BLaER1 treated with 17β-estradiol and CSF1 and Interleukin-3, amounts not matched to agents 10 nM and 100 nM (cell line): ENCODE measurements at regions not wholly inside any gene's neighbourhood (a gene's known extent, or its start where the extent isn't known, plus 50 kb on each side); places are given as distances from the start of the nearest gene placed in this dataset.

Experiments used
- H3K27ac ChIP-seq, 11 experiments: shearing (Covaris generic); formaldehyde crosslinking; 2 replicates each; pipeline ENCODE4 v1.8.1; 2022
- H3K27me3 ChIP-seq, 11 experiments: shearing (Covaris generic); formaldehyde crosslinking; 2 replicates each; pipeline ENCODE4 v1.8.1; 2022
- H3K36me3 ChIP-seq, 11 experiments: shearing (Covaris generic); formaldehyde crosslinking; 2 replicates each; pipeline ENCODE4 v1.8.1; 2022
- H3K4me1 ChIP-seq, 10 experiments: shearing (Covaris generic); formaldehyde crosslinking; 2 replicates each; pipeline ENCODE4 v1.8.1; 2022
- H3K4me2 ChIP-seq, 11 experiments: shearing (Covaris generic); formaldehyde crosslinking; 2 replicates each; pipeline ENCODE4 v1.8.1; 2022
- H3K4me3 ChIP-seq, 10 experiments: shearing (Covaris generic); formaldehyde crosslinking; 2 replicates each; pipeline ENCODE4 v1.8.1; 2022
- H3K9ac ChIP-seq, 11 experiments: shearing (Covaris generic); formaldehyde crosslinking; 2 replicates each; pipeline ENCODE4 v1.8.1; 2022
- H3K9me3 ChIP-seq, 11 experiments: shearing (Covaris generic); formaldehyde crosslinking; replicated peaks in 1 of 11; 2 replicates each; pipeline ENCODE4 v1.8.1; 2022
- H4K20me1 ChIP-seq, 11 experiments: shearing (Covaris generic); formaldehyde crosslinking; 2 replicates each; pipeline ENCODE4 v1.8.1; 2022
- Cebpa-rat ChIP-seq, 11 experiments: shearing (Covaris generic); IDR thresholded peaks; 2 replicates each; pipeline ENCODE4 v1.8.1; 2022

DNA sequence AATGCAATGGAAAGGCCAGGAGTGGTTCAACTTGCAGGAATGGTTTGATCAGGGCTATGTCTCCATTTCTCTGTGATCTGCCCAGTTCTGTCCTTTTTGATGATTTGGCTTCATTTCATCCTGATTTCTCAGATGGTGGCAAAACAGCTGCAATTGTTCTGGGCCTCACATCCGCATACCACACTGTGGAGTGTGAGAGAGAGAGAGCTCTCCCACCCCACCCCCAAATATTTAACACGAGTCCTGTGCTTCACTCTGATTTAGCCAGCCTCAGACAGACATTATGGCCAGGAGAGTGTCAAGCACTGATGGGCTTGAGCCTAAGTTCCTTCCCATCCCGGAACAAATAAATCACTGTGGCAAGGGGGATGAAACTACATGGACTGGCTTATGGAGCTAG is 284.6 kb downstream of the CDC5L start:
- no peaks in the 10 kb centered on the region for H3K4me1 ChIP-seq
- H3K9ac ChIP-seq: no peak overlapping the region
- H3K27me3 ChIP-seq: no peaks in the 10 kb centered on the region
- TF ChIP-seq Cebpa-rat (IDR thresholded peaks at IDR 0.05): no peak
- no peaks in the 10 kb centered on the region for H3K9me3 ChIP-seq
- H3K36me3 ChIP-seq: no peaks in the 10 kb centered on the region
- H4K20me1 ChIP-seq: no peaks in the 10 kb centered on the region
- H3K4me2 ChIP-seq: no peak overlapping the region
- no peak overlapping the region for H3K27ac ChIP-seq
- no peak overlapping the region for H3K4me3 ChIP-seq

- Histone ChIP-seq H3K9me3 (no peaks in the 10 kb centered on the region), H3K4me1 (no peaks in the 10 kb centered on the region), H3K4me3 (no peak overlapping the region), H3K27me3 (no peaks in the 10 kb centered on the region), H3K27ac (no peak overlapping the region), H3K4me2 (no peak overlapping the region), H4K20me1 (no peaks in the 10 kb centered on the region), H3K36me3 (no peaks in the 10 kb centered on the region), H3K9ac (no peak overlapping the region)
- TF ChIP-seq Cebpa-rat (IDR thresholded peaks at IDR 0.05): no peak
Observed at GRCh38 chr6:44672841-44673240, 285.3 kb downstream of the CDC5L start.

GRCh38 chr6:44674226-44675155 is 287.0 kb downstream of the CDC5L start:
- Histone ChIP-seq H3K27ac (no peak overlapping the region), H3K9me3 (no peaks in the 10 kb centered on the region), H3K4me3 (no peak overlapping the region), H3K27me3 (no peaks in the 10 kb centered on the region), H3K4me1 (no peaks in the 10 kb centered on the region), H3K36me3 (no peaks in the 10 kb centered on the region), H4K20me1 (no peaks in the 10 kb centered on the region), H3K4me2 (no peak overlapping the region), H3K9ac (no peak overlapping the region)
- no peak for TF ChIP-seq Cebpa-rat (IDR thresholded peaks at IDR 0.05)

GRCh38 chr6:44675449-44675848 is 287.9 kb downstream of the CDC5L start:
- Histone ChIP-seq H3K4me1 (peaks cover 0 to 7% (median 0%) of the 10 kb centered on the region in 10 experiments; a peak in 3 of 20 replicates), H3K9me3 (no peaks in the 10 kb centered on the region), H3K27me3 (no peaks in the 10 kb centered on the region), H3K4me2 (no peak overlapping the region), H4K20me1 (no peaks in the 10 kb centered on the region), H3K36me3 (no peaks in the 10 kb centered on the region), H3K27ac (no peak overlapping the region), H3K4me3 (no peak overlapping the region), H3K9ac (no peak overlapping the region)
- no peak for TF ChIP-seq Cebpa-rat (IDR thresholded peaks at IDR 0.05)

GRCh38 chr6:44676246-44676790 is 288.8 kb downstream of the CDC5L start:
- Histone ChIP-seq H3K4me3 (no peak overlapping the region), H3K4me2 (no peak overlapping the region), H3K27ac (no peak overlapping the region), H4K20me1 (no peaks in the 10 kb centered on the region), H3K36me3 (no peaks in the 10 kb centered on the region), H3K27me3 (no peaks in the 10 kb centered on the region), H3K4me1 (peaks cover 0 to 9% (median 0%) of the 10 kb centered on the region in 10 experiments; a peak in 3 of 20 replicates), H3K9ac (no peak overlapping the region), H3K9me3 (no peaks in the 10 kb centered on the region)
- no peak for TF ChIP-seq Cebpa-rat (IDR thresholded peaks at IDR 0.05)

GRCh38 chr6:44676826-44677433 is 289.4 kb downstream of the CDC5L start:
- Histone ChIP-seq H3K27me3 (no peaks in the 10 kb centered on the region), H4K20me1 (0 out of 22 replicates have a peak, but pooled peaks cover 0 to 2% (median 0%) of the 10 kb centered on the region in 11 experiments), H3K36me3 (no peaks in the 10 kb centered on the region), H3K9me3 (no peaks in the 10 kb centered on the region), H3K4me1 (peaks cover 0 to 9% (median 0%) of the 10 kb centered on the region in 10 experiments; a peak in 3 of 20 replicates), H3K4me2 (no peak overlapping the region), H3K9ac (no peak overlapping the region), H3K4me3 (no peak overlapping the region), H3K27ac (no peak overlapping the region)
- no peak for TF ChIP-seq Cebpa-rat (IDR thresholded peaks at IDR 0.05)

GRCh38 chr6:44678252-44678935 is 290.9 kb downstream of the CDC5L start:
- Histone ChIP-seq H3K36me3 (no peaks in the 10 kb centered on the region), H3K27ac (no peak overlapping the region), H3K27me3 (no peaks in the 10 kb centered on the region), H3K4me3 (no peak overlapping the region), H4K20me1 (0 out of 22 replicates have a peak, but pooled peaks cover 0 to 2% (median 0%) of the 10 kb centered on the region in 11 experiments), H3K4me2 (no peak overlapping the region), H3K9me3 (no peaks in the 10 kb centered on the region), H3K4me1 (peaks cover 0 to 9% (median 0%) of the 10 kb centered on the region in 10 experiments; a peak in 3 of 20 replicates), H3K9ac (no peak overlapping the region)
- no peak for TF ChIP-seq Cebpa-rat (IDR thresholded peaks at IDR 0.05)

GRCh38 chr6:44679438-44680201 is 292.1 kb downstream of the CDC5L start:
- Histone ChIP-seq H3K27me3 (no peaks in the 10 kb centered on the region), H3K4me1 (peaks cover 0 to 9% (median 0%) of the 10 kb centered on the region in 10 experiments; a peak in 3 of 20 replicates), H3K9ac (no peak overlapping the region), H3K36me3 (no peaks in the 10 kb centered on the region), H3K9me3 (no peaks in the 10 kb centered on the region), H3K27ac (no peak overlapping the region), H3K4me2 (no peak overlapping the region), H3K4me3 (no peak overlapping the region), H4K20me1 (0 out of 22 replicates have a peak, but pooled peaks cover 0 to 2% (median 0%) of the 10 kb centered on the region in 11 experiments)
- no peak for TF ChIP-seq Cebpa-rat (IDR thresholded peaks at IDR 0.05)
